Endothelial cell of umbilical vein (primary cell): ENCODE measurements at regions not wholly inside any gene's neighbourhood (a gene's known extent, or its start where the extent isn't known, plus 50 kb on each side); places are given as distances from the start of the nearest gene placed in this dataset.

Experiments used
- EZH2 ChIP-seq: IDR thresholded peaks from 2 replicates; pipeline ENCODE4 v1.6.1; 2012; ENCODE audit warnings: borderline replicate concordance, low read depth, mild to moderate bottlenecking, moderate library complexity, low read length, inconsistent platforms; ENCODE audit not compliant: severe bottlenecking
- GATA2 ChIP-seq: IDR thresholded peaks from 2 replicates; pipeline ENCODE4 v1.7.0; 2011; ENCODE audit warnings: low read depth, mild to moderate bottlenecking, moderate library complexity, mixed read lengths, low read length; ENCODE audit not compliant: insufficient read length, insufficient read depth
- MYC ChIP-seq: IDR thresholded peaks from one replicate; pipeline ENCODE4 v1.6.1; 2011; ENCODE audit warnings: mild to moderate bottlenecking, low read depth, low read length
- POLR2A ChIP-seq: IDR thresholded peaks from 2 replicates; pipeline ENCODE4 v1.6.1; 2012; ENCODE audit warnings: low read depth, mild to moderate bottlenecking, control low read depth, low read length
- POLR2AphosphoS5 ChIP-seq: IDR thresholded peaks from 2 replicates; pipeline ENCODE4 v1.6.1; 2012; ENCODE audit warnings: low read depth, mild to moderate bottlenecking, control low read depth, low read length, moderate library complexity; ENCODE audit not compliant: insufficient read depth
- TF ChIP-seq, protein P1 (sequence below), 2 donors: IDR thresholded peaks; 1 replicate in 1 of 2; 2 replicates in 1 of 2; pipeline ENCODE4 v1.5.1; 2011; ENCODE audit warnings: low read length in 2 of 2, mild to moderate bottlenecking in 2 of 2, moderate library complexity in 2 of 2, control low read depth in 1 of 2, inconsistent platforms in 1 of 2, low read depth in 1 of 2; ENCODE audit not compliant: insufficient read depth in 1 of 2; ENCODE audit errors: extremely low read depth in 1 of 2
- TF ChIP-seq, protein P2 (sequence below): IDR thresholded peaks from 2 replicates; pipeline ENCODE4 v1.6.1; 2011; ENCODE audit not compliant: insufficient read depth, insufficient read length

DNA sequence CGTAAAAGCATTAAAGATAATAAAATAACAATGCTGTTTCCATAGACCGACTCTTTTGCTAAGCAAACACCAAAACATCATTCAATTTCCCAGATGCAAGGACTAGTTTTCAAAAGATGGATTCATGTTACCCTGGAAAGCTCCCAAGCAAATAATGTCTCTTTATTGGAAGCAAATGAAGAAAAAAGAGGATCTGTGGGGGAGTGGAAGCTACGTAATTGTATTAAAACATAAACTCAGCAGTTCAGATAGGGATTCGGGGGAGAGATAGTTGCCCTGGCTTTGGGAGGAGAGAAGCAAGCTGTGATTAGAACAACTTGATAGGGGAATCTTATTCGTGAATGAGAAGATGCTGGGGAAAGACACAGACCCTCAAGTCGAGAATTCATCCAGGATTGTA is 491.0 kb upstream of the CLINT1 start:
- TF ChIP-seq, protein P1, sequence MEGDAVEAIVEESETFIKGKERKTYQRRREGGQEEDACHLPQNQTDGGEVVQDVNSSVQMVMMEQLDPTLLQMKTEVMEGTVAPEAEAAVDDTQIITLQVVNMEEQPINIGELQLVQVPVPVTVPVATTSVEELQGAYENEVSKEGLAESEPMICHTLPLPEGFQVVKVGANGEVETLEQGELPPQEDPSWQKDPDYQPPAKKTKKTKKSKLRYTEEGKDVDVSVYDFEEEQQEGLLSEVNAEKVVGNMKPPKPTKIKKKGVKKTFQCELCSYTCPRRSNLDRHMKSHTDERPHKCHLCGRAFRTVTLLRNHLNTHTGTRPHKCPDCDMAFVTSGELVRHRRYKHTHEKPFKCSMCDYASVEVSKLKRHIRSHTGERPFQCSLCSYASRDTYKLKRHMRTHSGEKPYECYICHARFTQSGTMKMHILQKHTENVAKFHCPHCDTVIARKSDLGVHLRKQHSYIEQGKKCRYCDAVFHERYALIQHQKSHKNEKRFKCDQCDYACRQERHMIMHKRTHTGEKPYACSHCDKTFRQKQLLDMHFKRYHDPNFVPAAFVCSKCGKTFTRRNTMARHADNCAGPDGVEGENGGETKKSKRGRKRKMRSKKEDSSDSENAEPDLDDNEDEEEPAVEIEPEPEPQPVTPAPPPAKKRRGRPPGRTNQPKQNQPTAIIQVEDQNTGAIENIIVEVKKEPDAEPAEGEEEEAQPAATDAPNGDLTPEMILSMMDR (IDR thresholded peaks at IDR 0.05; ENCODE audit: extremely low read depth in 1 of 2, insufficient read depth in 1 of 2, low read depth in 1 of 2, low read length in 2 of 2) = no peak
- TF ChIP-seq GATA2 = no peak
- no peak for TF ChIP-seq EZH2
- no peak for TF ChIP-seq POLR2AphosphoS5
- TF ChIP-seq MYC = no peak
- TF ChIP-seq, protein P2, sequence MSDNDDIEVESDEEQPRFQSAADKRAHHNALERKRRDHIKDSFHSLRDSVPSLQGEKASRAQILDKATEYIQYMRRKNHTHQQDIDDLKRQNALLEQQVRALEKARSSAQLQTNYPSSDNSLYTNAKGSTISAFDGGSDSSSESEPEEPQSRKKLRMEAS = no peak
- TF ChIP-seq POLR2A = no peak
